ENCODE measurements at regions not wholly inside any gene's neighbourhood (a gene's known extent, or its start where the extent isn't known, plus 50 kb on each side); places are given as distances from the start of the nearest gene placed in this dataset.

DNA sequence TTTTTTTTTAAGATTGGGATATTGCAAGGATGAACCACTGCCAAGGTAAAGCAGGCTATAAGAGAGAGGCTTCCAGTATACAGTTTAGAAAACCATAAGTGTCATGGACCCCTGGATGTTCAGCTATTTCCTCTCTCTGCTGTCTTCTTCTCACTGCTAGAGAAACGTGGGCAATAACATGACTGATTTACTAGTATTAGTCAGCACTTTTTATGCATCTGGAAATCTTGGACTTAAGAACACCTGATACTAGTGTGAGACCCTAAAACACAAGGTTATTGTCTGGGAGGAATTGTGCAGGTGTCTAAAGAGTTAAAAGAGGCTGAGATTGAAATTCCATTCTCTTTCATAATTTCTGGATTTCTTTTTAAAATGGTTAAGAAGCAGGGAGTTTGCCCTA is 460.6 kb upstream of the MCTP2 start:
- Histone ChIP-seq H3K27me3 (replicated peaks in 1 of 2; ENCODE audit: control insufficient read depth in 2 of 2, insufficient read depth in 2 of 2, low read length in 1 of 2) (no peaks in the 10 kb centered on the region), H3K9ac (ENCODE audit: control insufficient read depth, insufficient read depth, low read length) (no peak overlapping the region), H3K4me3 (no peak overlapping the region), H3K9me3 (replicated peaks; ENCODE audit: control insufficient read depth, insufficient read depth, low read length) (no peaks in the 10 kb centered on the region), H3K36me3 (ENCODE audit: control insufficient read depth in 2 of 2, insufficient read depth in 2 of 2, low read length in 1 of 2) (no peaks in the 10 kb centered on the region), H3K4me2 (ENCODE audit: control insufficient read depth, insufficient read depth) (no peak overlapping the region), H3K79me2 (ENCODE audit: control insufficient read depth, insufficient read depth, low read length) (no peaks in the 10 kb centered on the region), H3K27ac (ENCODE audit: control insufficient read depth, insufficient read depth) (no peak overlapping the region), H4K20me1 (ENCODE audit: control insufficient read depth, insufficient read depth) (no peaks in the 10 kb centered on the region), H3K4me1 (ENCODE audit: control insufficient read depth, insufficient read depth, low read length) (no peaks in the 10 kb centered on the region), H2AFZ (ENCODE audit: control insufficient read depth, low read depth, low read length) (no peak overlapping the region)
- SMC1A ChIA-PET (ENCODE audit: uncharacterized antibody, unreplicated experiment), result interaction anchor here (0.6 kb wide), 1 partner anchor 221 kb away, joined by 3 read pairs; no protein-coding TSS in a partner anchor
- 0% methylated on average over 1 of the region's 1 CpG for WGBS (ENCODE audit: insufficient coverage, insufficient replicate concordance, low lambda C conversion rate, missing lambda C conversion rate)
- FAIRE-seq (no peak), ATAC-seq (no peak), DNase-seq (ENCODE audit: low read depth, low spot score) (no peak)
- RAD21 ChIA-PET (ENCODE audit: unreplicated experiment), result no interaction called here
- intact Hi-C loops (cut with micrococcal nuclease; ENCODE audit: unreplicated experiment) (no loop called here), in situ Hi-C loops (cut with MboI) (no loop called here)
- CTCF ChIA-PET, result interaction anchor here (1.0 kb wide), 1 partner anchor 18 kb away, joined by 3 read pairs; no protein-coding TSS in a partner anchor
- POLR2A ChIA-PET, result no interaction called here
- BruUV-seq (replicated peaks), result no TSS peak
- TF ChIP-seq STAT1 (conservative IDR thresholded peaks at IDR 0.05) (no peak), CREB1 (IDR thresholded peaks at IDR 0.05; ENCODE audit: low read depth) (no peak), HCFC1 (IDR thresholded peaks at IDR 0.05; ENCODE audit: low read length) (no peak), BRCA1 (IDR thresholded peaks at IDR 0.05; ENCODE audit: low read depth, low read length) (no peak), TAF1 (IDR thresholded peaks at IDR 0.05; ENCODE audit: borderline replicate concordance, low read depth, low read length) (no peak), CREM (IDR thresholded peaks at IDR 0.05; ENCODE audit: low read depth) (no peak), NFYA (IDR thresholded peaks at IDR 0.05; ENCODE audit: borderline replicate concordance, low read depth, low read length) (no peak), ASH2L (IDR thresholded peaks at IDR 0.05; ENCODE audit: borderline replicate concordance, low read depth) (no peak), YBX1 (IDR thresholded peaks at IDR 0.05) (no peak), MYB (IDR thresholded peaks at IDR 0.05; ENCODE audit: borderline replicate concordance, low read depth, low read length) (no peak)
- TF ChIP-seq, protein P1, sequence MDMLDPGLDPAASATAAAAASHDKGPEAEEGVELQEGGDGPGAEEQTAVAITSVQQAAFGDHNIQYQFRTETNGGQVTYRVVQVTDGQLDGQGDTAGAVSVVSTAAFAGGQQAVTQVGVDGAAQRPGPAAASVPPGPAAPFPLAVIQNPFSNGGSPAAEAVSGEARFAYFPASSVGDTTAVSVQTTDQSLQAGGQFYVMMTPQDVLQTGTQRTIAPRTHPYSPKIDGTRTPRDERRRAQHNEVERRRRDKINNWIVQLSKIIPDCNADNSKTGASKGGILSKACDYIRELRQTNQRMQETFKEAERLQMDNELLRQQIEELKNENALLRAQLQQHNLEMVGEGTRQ (IDR thresholded peaks at IDR 0.05; ENCODE audit: borderline replicate concordance, low read depth, low read length), result no peak
- TF ChIP-seq, protein P2, sequence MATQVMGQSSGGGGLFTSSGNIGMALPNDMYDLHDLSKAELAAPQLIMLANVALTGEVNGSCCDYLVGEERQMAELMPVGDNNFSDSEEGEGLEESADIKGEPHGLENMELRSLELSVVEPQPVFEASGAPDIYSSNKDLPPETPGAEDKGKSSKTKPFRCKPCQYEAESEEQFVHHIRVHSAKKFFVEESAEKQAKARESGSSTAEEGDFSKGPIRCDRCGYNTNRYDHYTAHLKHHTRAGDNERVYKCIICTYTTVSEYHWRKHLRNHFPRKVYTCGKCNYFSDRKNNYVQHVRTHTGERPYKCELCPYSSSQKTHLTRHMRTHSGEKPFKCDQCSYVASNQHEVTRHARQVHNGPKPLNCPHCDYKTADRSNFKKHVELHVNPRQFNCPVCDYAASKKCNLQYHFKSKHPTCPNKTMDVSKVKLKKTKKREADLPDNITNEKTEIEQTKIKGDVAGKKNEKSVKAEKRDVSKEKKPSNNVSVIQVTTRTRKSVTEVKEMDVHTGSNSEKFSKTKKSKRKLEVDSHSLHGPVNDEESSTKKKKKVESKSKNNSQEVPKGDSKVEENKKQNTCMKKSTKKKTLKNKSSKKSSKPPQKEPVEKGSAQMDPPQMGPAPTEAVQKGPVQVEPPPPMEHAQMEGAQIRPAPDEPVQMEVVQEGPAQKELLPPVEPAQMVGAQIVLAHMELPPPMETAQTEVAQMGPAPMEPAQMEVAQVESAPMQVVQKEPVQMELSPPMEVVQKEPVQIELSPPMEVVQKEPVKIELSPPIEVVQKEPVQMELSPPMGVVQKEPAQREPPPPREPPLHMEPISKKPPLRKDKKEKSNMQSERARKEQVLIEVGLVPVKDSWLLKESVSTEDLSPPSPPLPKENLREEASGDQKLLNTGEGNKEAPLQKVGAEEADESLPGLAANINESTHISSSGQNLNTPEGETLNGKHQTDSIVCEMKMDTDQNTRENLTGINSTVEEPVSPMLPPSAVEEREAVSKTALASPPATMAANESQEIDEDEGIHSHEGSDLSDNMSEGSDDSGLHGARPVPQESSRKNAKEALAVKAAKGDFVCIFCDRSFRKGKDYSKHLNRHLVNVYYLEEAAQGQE (IDR thresholded peaks at IDR 0.05; ENCODE audit: low read depth, low read length), result no peak
- TF ChIP-seq, protein P3, sequence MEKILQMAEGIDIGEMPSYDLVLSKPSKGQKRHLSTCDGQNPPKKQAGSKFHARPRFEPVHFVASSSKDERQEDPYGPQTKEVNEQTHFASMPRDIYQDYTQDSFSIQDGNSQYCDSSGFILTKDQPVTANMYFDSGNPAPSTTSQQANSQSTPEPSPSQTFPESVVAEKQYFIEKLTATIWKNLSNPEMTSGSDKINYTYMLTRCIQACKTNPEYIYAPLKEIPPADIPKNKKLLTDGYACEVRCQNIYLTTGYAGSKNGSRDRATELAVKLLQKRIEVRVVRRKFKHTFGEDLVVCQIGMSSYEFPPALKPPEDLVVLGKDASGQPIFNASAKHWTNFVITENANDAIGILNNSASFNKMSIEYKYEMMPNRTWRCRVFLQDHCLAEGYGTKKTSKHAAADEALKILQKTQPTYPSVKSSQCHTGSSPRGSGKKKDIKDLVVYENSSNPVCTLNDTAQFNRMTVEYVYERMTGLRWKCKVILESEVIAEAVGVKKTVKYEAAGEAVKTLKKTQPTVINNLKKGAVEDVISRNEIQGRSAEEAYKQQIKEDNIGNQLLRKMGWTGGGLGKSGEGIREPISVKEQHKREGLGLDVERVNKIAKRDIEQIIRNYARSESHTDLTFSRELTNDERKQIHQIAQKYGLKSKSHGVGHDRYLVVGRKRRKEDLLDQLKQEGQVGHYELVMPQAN (conservative IDR thresholded peaks at IDR 0.05), result no peak
- TF ChIP-seq, protein P4, sequence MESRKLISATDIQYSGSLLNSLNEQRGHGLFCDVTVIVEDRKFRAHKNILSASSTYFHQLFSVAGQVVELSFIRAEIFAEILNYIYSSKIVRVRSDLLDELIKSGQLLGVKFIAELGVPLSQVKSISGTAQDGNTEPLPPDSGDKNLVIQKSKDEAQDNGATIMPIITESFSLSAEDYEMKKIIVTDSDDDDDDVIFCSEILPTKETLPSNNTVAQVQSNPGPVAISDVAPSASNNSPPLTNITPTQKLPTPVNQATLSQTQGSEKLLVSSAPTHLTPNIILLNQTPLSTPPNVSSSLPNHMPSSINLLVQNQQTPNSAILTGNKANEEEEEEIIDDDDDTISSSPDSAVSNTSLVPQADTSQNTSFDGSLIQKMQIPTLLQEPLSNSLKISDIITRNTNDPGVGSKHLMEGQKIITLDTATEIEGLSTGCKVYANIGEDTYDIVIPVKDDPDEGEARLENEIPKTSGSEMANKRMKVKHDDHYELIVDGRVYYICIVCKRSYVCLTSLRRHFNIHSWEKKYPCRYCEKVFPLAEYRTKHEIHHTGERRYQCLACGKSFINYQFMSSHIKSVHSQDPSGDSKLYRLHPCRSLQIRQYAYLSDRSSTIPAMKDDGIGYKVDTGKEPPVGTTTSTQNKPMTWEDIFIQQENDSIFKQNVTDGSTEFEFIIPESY (IDR thresholded peaks at IDR 0.05), result no peak

Measured in GM12878 (cell line).